HepG2 (cell line): ENCODE measurements at regions not wholly inside any gene's neighbourhood (a gene's known extent, or its start where the extent isn't known, plus 50 kb on each side); places are given as distances from the start of the nearest gene placed in this dataset.

Source experiments
- HOXA3 ChIP-seq: sonication (generic); formaldehyde crosslinking; IDR thresholded peaks from 2 replicates; pipeline ENCODE4 v1.5.0; 2020; ENCODE audit warnings: missing genetic modification reagents
- MLX ChIP-seq: IDR thresholded peaks from 2 replicates; pipeline ENCODE4 v1.6.1; 2016
- POGK ChIP-seq: sonication (generic); formaldehyde crosslinking; conservative IDR thresholded peaks from 2 replicates; pipeline ENCODE4 v1.8.0; 2022; ENCODE audit warnings: mild to moderate bottlenecking, moderate library complexity, missing genetic modification reagents
- ZNF318 ChIP-seq: sonication (generic); formaldehyde crosslinking; IDR thresholded peaks from 2 replicates; pipeline ENCODE4 v1.4.0; 2020; ENCODE audit warnings: mild to moderate bottlenecking, missing genetic modification reagents

GRCh38 chr6:156507106-156507505 lies 270.1 kb upstream of the ARID1B start (continued):
- TF ChIP-seq ZNF318 (CRISPR knock-in tag) (no peak), HOXA3 (CRISPR knock-in tag) (no peak), MLX (CRISPR knock-in tag) (no peak), POGK (no peak)
